Activated T-cell treated with anti-CD3 and anti-CD28 coated beads, Interleukin-2, amount 50 U/mL, for 24 hours (primary cell): ENCODE measurements at regions not wholly inside any gene's neighbourhood (a gene's known extent, or its start where the extent isn't known, plus 50 kb on each side); places are given as distances from the start of the nearest gene placed in this dataset.
"Not testable (repeated sequence)": the region's sequence is repeated elsewhere in the genome, so short reads cannot be mapped to it uniquely, and the experiment has no call there.

Experiments
- DNase-seq: peaks from one replicate; pipeline ENCODE4 v3.0.0-alpha.2; 2020
- H3K27ac Mint-ChIP-seq: 2 replicates; pipeline ENCODE4 v1.8.0; 2020; ENCODE audit warnings: mild to moderate bottlenecking, mixed read lengths
- H3K27me3 Mint-ChIP-seq: 2 replicates; pipeline ENCODE4 v1.8.0; 2020; ENCODE audit warnings: mixed read lengths
- H3K36me3 Mint-ChIP-seq: 2 replicates; pipeline ENCODE4 v1.8.0; 2020; ENCODE audit warnings: low read depth, mixed read lengths
- H3K4me1 Mint-ChIP-seq: 2 replicates; pipeline ENCODE4 v1.8.0; 2020; ENCODE audit warnings: low read depth, mixed read lengths
- H3K4me3 Mint-ChIP-seq: 2 replicates; pipeline ENCODE4 v1.8.0; 2020; ENCODE audit warnings: mild to moderate bottlenecking, moderate library complexity, mixed read lengths
- H3K9me3 Mint-ChIP-seq: 2 replicates; pipeline ENCODE4 v1.8.0; 2020; ENCODE audit warnings: mixed read lengths

GRCh38 chr2:194854941-194855340 lies 802.1 kb upstream of the SLC39A10 start:
- Mint-ChIP-seq H3K27ac (no peak overlapping the region), H3K27me3 (peaks cover 2% of the 10 kb centered on the region), H3K4me3 (no peak overlapping the region), H3K4me1 (no peaks in the 10 kb centered on the region), H3K9me3 (peaks cover 3% of the 10 kb centered on the region), H3K36me3 (no peaks in the 10 kb centered on the region)
- DNase-seq, result no peak

- H3K36me3 Mint-ChIP-seq, result no peaks in the 10 kb centered on the region
- H3K4me3 Mint-ChIP-seq, result no peak overlapping the region
- peaks cover 3% of the 10 kb centered on the region for H3K27me3 Mint-ChIP-seq
- DNase-seq, result no peak
- H3K27ac Mint-ChIP-seq, result no peak overlapping the region
- H3K9me3 Mint-ChIP-seq, result no peaks in the 10 kb centered on the region
- no peaks in the 10 kb centered on the region for H3K4me1 Mint-ChIP-seq
Measured at GRCh38 chr2:194842871-194843270, 814.2 kb upstream of the SLC39A10 start.

GRCh38 chr2:194834371-194834770 lies 822.7 kb upstream of the SLC39A10 start:
- not testable (repeated sequence) for H3K27me3 Mint-ChIP-seq, H3K36me3 Mint-ChIP-seq, H3K4me1 Mint-ChIP-seq, H3K9me3 Mint-ChIP-seq, H3K27ac Mint-ChIP-seq, DNase-seq, H3K4me3 Mint-ChIP-seq

GRCh38 chr2:194826241-194826640 lies 830.8 kb upstream of the SLC39A10 start:
- H3K27me3 Mint-ChIP-seq, result no peaks in the 10 kb centered on the region
- no peaks in the 10 kb centered on the region for H3K4me1 Mint-ChIP-seq
- no peak overlapping the region for H3K27ac Mint-ChIP-seq
- no peak overlapping the region for H3K4me3 Mint-ChIP-seq
- H3K36me3 Mint-ChIP-seq, result no peaks in the 10 kb centered on the region
- no peaks in the 10 kb centered on the region for H3K9me3 Mint-ChIP-seq
- DNase-seq, result no peak

- no peak for DNase-seq
- no peak overlapping the region for H3K4me3 Mint-ChIP-seq
- H3K36me3 Mint-ChIP-seq, result no peaks in the 10 kb centered on the region
- H3K4me1 Mint-ChIP-seq, result no peaks in the 10 kb centered on the region
- no peaks in the 10 kb centered on the region for H3K9me3 Mint-ChIP-seq
- H3K27ac Mint-ChIP-seq, result no peak overlapping the region
- no peaks in the 10 kb centered on the region for H3K27me3 Mint-ChIP-seq
Measured at GRCh38 chr2:194824450-194824849, 832.6 kb upstream of the SLC39A10 start.

DNA sequence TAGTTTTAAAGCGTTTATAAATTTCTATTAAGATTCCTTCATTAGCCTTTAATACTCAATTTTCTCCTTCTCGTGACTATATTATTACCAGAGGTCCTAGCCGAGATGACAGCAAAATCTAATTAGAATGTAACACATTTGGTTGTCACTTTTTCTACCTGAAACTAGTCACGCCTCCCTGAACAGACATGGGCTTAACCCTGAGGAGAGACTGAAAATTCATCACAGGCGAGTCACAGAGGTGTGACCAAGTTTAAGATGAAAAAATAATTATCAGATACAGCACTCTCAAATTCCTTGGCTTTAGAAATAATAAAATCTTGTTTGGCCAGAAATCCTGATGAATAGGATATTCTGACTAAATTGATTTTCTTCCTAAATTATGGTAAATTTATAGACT lies 834.4 kb upstream of the SLC39A10 start:
- Mint-ChIP-seq H3K27ac (no peak overlapping the region), H3K9me3 (no peaks in the 10 kb centered on the region), H3K4me1 (no peaks in the 10 kb centered on the region), H3K4me3 (no peak overlapping the region), H3K36me3 (no peaks in the 10 kb centered on the region), H3K27me3 (no peaks in the 10 kb centered on the region)
- DNase-seq, result no peak

DNA sequence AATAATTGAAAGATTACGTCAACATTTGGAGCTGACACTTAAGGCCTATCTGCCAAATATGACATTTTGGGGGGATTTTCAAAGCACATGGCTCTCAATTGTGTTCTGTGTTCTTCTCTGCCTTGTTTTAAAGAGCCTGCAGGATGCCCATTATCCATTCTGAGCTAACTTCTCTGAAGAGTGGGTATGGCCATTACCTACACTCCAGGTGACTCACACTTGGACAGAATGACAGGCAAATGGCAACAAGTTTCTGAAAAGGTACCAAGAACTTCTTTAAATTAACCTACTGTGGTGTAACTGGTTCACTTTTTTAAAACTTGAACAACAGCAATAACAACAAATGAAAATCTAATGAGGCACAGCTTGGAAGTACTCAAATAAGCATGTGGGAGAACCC lies 834.9 kb upstream of the SLC39A10 start:
- no peak overlapping the region for H3K27ac Mint-ChIP-seq
- H3K4me1 Mint-ChIP-seq, result no peaks in the 10 kb centered on the region
- H3K27me3 Mint-ChIP-seq, result no peaks in the 10 kb centered on the region
- H3K9me3 Mint-ChIP-seq, result no peaks in the 10 kb centered on the region
- no peak overlapping the region for H3K4me3 Mint-ChIP-seq
- H3K36me3 Mint-ChIP-seq, result no peaks in the 10 kb centered on the region
- no peak for DNase-seq

GRCh38 chr2:194819367-194819766 lies 837.7 kb upstream of the SLC39A10 start:
- no peaks in the 10 kb centered on the region for H3K27me3 Mint-ChIP-seq
- H3K27ac Mint-ChIP-seq, result no peak overlapping the region
- DNase-seq, result no peak
- no peaks in the 10 kb centered on the region for H3K9me3 Mint-ChIP-seq
- no peak overlapping the region for H3K4me3 Mint-ChIP-seq
- H3K36me3 Mint-ChIP-seq, result no peaks in the 10 kb centered on the region
- H3K4me1 Mint-ChIP-seq, result no peaks in the 10 kb centered on the region

- no peak for DNase-seq
- Mint-ChIP-seq H3K27ac (no peak overlapping the region), H3K4me3 (no peak overlapping the region), H3K9me3 (no peaks in the 10 kb centered on the region), H3K27me3 (no peaks in the 10 kb centered on the region), H3K36me3 (no peaks in the 10 kb centered on the region), H3K4me1 (no peaks in the 10 kb centered on the region)
Measured at GRCh38 chr2:194815475-194815874, 841.6 kb upstream of the SLC39A10 start.

- Mint-ChIP-seq H3K36me3 (no peaks in the 10 kb centered on the region), H3K27ac (no peak overlapping the region), H3K27me3 (no peaks in the 10 kb centered on the region), H3K4me3 (no peak overlapping the region), H3K4me1 (no peaks in the 10 kb centered on the region), H3K9me3 (peaks cover 6% of the 10 kb centered on the region)
- no peak for DNase-seq
Measured at GRCh38 chr2:194802589-194802988, 854.4 kb upstream of the SLC39A10 start.

- not testable (repeated sequence) for H3K27me3 Mint-ChIP-seq, H3K9me3 Mint-ChIP-seq, DNase-seq, H3K36me3 Mint-ChIP-seq, H3K4me3 Mint-ChIP-seq, H3K4me1 Mint-ChIP-seq, H3K27ac Mint-ChIP-seq
Measured at GRCh38 chr2:194787071-194787470, 870.0 kb upstream of the SLC39A10 start.

- not testable (repeated sequence) for H3K27me3 Mint-ChIP-seq, H3K4me1 Mint-ChIP-seq, H3K4me3 Mint-ChIP-seq, H3K36me3 Mint-ChIP-seq, H3K27ac Mint-ChIP-seq, DNase-seq
- H3K9me3 Mint-ChIP-seq, result peaks cover 11% of the 10 kb centered on the region
Measured at GRCh38 chr2:194771394-194771793, 885.6 kb upstream of the SLC39A10 start.

GRCh38 chr2:194769030-194769429 lies 888.0 kb upstream of the SLC39A10 start:
- no peaks in the 10 kb centered on the region for H3K27me3 Mint-ChIP-seq
- peaks cover 11% of the 10 kb centered on the region for H3K9me3 Mint-ChIP-seq
- DNase-seq, result no peak
- H3K4me3 Mint-ChIP-seq, result no peak overlapping the region
- H3K27ac Mint-ChIP-seq, result no peak overlapping the region
- H3K36me3 Mint-ChIP-seq, result no peaks in the 10 kb centered on the region
- no peaks in the 10 kb centered on the region for H3K4me1 Mint-ChIP-seq

GRCh38 chr2:194765723-194766122 lies 891.3 kb upstream of the SLC39A10 start:
- no peaks in the 10 kb centered on the region for H3K36me3 Mint-ChIP-seq
- no peaks in the 10 kb centered on the region for H3K27me3 Mint-ChIP-seq
- no peaks in the 10 kb centered on the region for H3K4me1 Mint-ChIP-seq
- H3K9me3 Mint-ChIP-seq, result peaks cover 6% of the 10 kb centered on the region
- H3K4me3 Mint-ChIP-seq, result no peak overlapping the region
- DNase-seq, result no peak
- H3K27ac Mint-ChIP-seq, result no peak overlapping the region

DNA sequence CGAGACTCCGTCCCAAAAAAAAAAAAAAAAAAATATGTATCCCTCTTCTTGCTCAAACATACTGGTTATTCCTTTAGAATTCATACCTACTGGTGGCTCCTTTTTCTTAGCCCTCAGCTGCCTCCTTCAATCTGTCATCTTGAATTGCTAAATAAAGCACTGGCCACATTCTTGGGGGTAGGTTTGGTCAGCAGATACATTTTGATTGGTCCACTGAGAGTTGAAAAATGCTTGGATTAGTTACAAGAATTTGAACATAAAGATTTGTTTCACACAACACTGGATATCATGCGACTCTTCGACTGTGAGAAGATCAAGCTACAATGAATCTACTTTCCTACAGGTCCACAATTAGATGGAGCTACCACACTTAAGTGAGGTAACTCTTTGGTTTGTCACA lies 906.1 kb upstream of the SLC39A10 start:
- Mint-ChIP-seq H3K27me3 (no peaks in the 10 kb centered on the region), H3K36me3 (no peaks in the 10 kb centered on the region), H3K4me3 (no peak overlapping the region), H3K9me3 (no peaks in the 10 kb centered on the region), H3K27ac (no peak overlapping the region), H3K4me1 (no peaks in the 10 kb centered on the region)
- no peak for DNase-seq

GRCh38 chr2:194745557-194746146 lies 911.4 kb upstream of the SLC39A10 start:
- H3K27ac Mint-ChIP-seq, result no peak overlapping the region

More at GRCh38 chr2:194745557-194746146, 911.4 kb upstream of the SLC39A10 start:
- no peaks in the 10 kb centered on the region for H3K4me1 Mint-ChIP-seq
- H3K9me3 Mint-ChIP-seq, result no peaks in the 10 kb centered on the region
- H3K4me3 Mint-ChIP-seq, result no peak overlapping the region
- no peaks in the 10 kb centered on the region for H3K27me3 Mint-ChIP-seq
- H3K36me3 Mint-ChIP-seq, result no peaks in the 10 kb centered on the region
- DNase-seq, result no peak
